LoVo (cell line): ENCODE measurements at regions not wholly inside any gene's neighbourhood (a gene's known extent, or its start where the extent isn't known, plus 50 kb on each side); places are given as distances from the start of the nearest gene placed in this dataset.

Source experiments
- DNase-seq: peaks from one replicate; pipeline ENCODE4 v3.0.0-alpha.2; 2016; ENCODE audit warnings: low spot score

- no peak for DNase-seq
Observed at GRCh38 chr6:9942131-9942530, 472.7 kb downstream of the TFAP2A start.

- DNase-seq: no peak
Observed at GRCh38 chr6:9938801-9939200, 476.1 kb downstream of the TFAP2A start.

GRCh38 chr6:9937031-9937763 lies 477.7 kb downstream of the TFAP2A start:
- DNase-seq: no peak

- no peak for DNase-seq
Observed at GRCh38 chr6:9936551-9936950, 478.3 kb downstream of the TFAP2A start.

- DNase-seq: no peak
Observed at GRCh38 chr6:9933677-9934076, 481.2 kb downstream of the TFAP2A start.

- no peak for DNase-seq
Observed at GRCh38 chr6:9927275-9927674, 487.6 kb downstream of the TFAP2A start.

- no peak for DNase-seq
Observed at GRCh38 chr6:9924971-9925370, 489.9 kb downstream of the TFAP2A start.

GRCh38 chr6:9921366-9921765 lies 493.5 kb downstream of the TFAP2A start:
- no peak for DNase-seq

- DNase-seq: no peak
Observed at GRCh38 chr6:9914951-9915350, 499.9 kb downstream of the TFAP2A start.

GRCh38 chr6:9901376-9901775 lies 513.5 kb downstream of the TFAP2A start:
- no peak for DNase-seq

- no peak for DNase-seq
Observed at GRCh38 chr6:9896806-9897205, 518.1 kb downstream of the TFAP2A start.

- no peak for DNase-seq
Observed at GRCh38 chr6:9890893-9891292, 524.0 kb downstream of the TFAP2A start.

GRCh38 chr6:9890469-9890868 lies 524.4 kb downstream of the TFAP2A start:
- no peak for DNase-seq

- no peak for DNase-seq
Observed at GRCh38 chr6:9878535-9878934, 536.3 kb downstream of the TFAP2A start.

GRCh38 chr6:9875605-9876353 lies 539.1 kb downstream of the TFAP2A start:
- DNase-seq: no peak

- no peak for DNase-seq
Observed at GRCh38 chr6:9862603-9863167, 552.2 kb downstream of the TFAP2A start.

- DNase-seq: no peak
Observed at GRCh38 chr6:9851541-9852380, 563.1 kb downstream of the TFAP2A start.

GRCh38 chr6:9851006-9851405 lies 563.9 kb downstream of the TFAP2A start:
- no peak for DNase-seq

GRCh38 chr6:9848094-9848493 lies 566.8 kb downstream of the TFAP2A start:
- DNase-seq: no peak

GRCh38 chr6:9841886-9842725 lies 572.8 kb downstream of the TFAP2A start:
- DNase-seq: no peak

GRCh38 chr6:9834233-9834632 lies 580.6 kb downstream of the TFAP2A start:
- DNase-seq: no peak
